Fibroblast of lung (primary cell): ENCODE measurements at regions not wholly inside any gene's neighbourhood (a gene's known extent, or its start where the extent isn't known, plus 50 kb on each side); places are given as distances from the start of the nearest gene placed in this dataset.

Experiments
- DNase-seq, 2 donors: peaks; one replicate each; pipeline versions ENCODE4 v3.0.0 to v3.0.0-alpha.2; 2010; ENCODE audit warnings: low read depth in 2 of 2
- H2AFZ ChIP-seq: 2 replicates; pipeline ENCODE4 v1.5.1; 2012; ENCODE audit warnings: low read length, control low read depth, inconsistent platforms
- H3K27ac ChIP-seq: 2 replicates; pipeline ENCODE4 v1.5.1; 2011; ENCODE audit warnings: low read length, control low read depth; ENCODE audit not compliant: insufficient read depth
- H3K27me3 ChIP-seq: 2 replicates; pipeline ENCODE4 v1.5.1; 2011; ENCODE audit warnings: mild to moderate bottlenecking, low read length; ENCODE audit not compliant: control insufficient read depth, insufficient read depth
- H3K36me3 ChIP-seq: 2 replicates; pipeline ENCODE4 v1.5.1; 2011; ENCODE audit warnings: low read length; ENCODE audit not compliant: control insufficient read depth, insufficient read depth
- H3K4me1 ChIP-seq: 2 replicates; pipeline ENCODE4 v1.5.1; 2011; ENCODE audit warnings: low read length; ENCODE audit not compliant: control insufficient read depth, insufficient read depth; ENCODE audit errors: extremely low read depth
- H3K4me2 ChIP-seq: 2 replicates; pipeline ENCODE4 v1.5.1; 2011; ENCODE audit warnings: low read length, control low read depth; ENCODE audit not compliant: insufficient read depth; ENCODE audit errors: extremely low read depth
- H3K4me3 ChIP-seq, 4 experiments: fragments of 200-600 bp in 1 of 4; sonication (generic) in 1 of 4; replicated peaks in 1 of 4; 2 replicates each; pipeline ENCODE4 v1.5.1; 2011 to 2016; ENCODE audit warnings: low read length in 4 of 4, low read depth in 3 of 4, mild to moderate bottlenecking in 3 of 4, control low read depth in 2 of 4, inconsistent platforms in 1 of 4, mixed read lengths in 1 of 4; ENCODE audit not compliant: insufficient read depth in 1 of 4; ENCODE audit errors: control extremely low read depth in 1 of 4
- H3K79me2 ChIP-seq: 2 replicates; pipeline ENCODE4 v1.5.1; 2012; ENCODE audit warnings: mild to moderate bottlenecking, low read length, inconsistent platforms; ENCODE audit not compliant: control insufficient read depth, insufficient read depth
- H3K9ac ChIP-seq: 2 replicates; pipeline ENCODE4 v1.5.1; 2011; ENCODE audit warnings: mild to moderate bottlenecking, low read length, control low read depth; ENCODE audit not compliant: insufficient read depth
- H3K9me3 ChIP-seq: 2 replicates; pipeline ENCODE4 v1.5.1; 2012; ENCODE audit warnings: low read depth, low read length; ENCODE audit not compliant: control insufficient read depth, insufficient read depth
- H4K20me1 ChIP-seq: 2 replicates; pipeline ENCODE4 v1.5.1; 2011; ENCODE audit warnings: low read length; ENCODE audit not compliant: control insufficient read depth, insufficient read depth; ENCODE audit errors: extremely low read depth
- CTCF ChIP-seq, 2 donors: IDR thresholded peaks in 1 of 2; conservative IDR thresholded peaks in 1 of 2; 1 replicate in 1 of 2; 2 replicates in 1 of 2; pipeline ENCODE4 v1.5.1; 2011 to 2012; ENCODE audit warnings: low read length in 2 of 2, control low read depth in 1 of 2, inconsistent platforms in 1 of 2, low read depth in 1 of 2, mild to moderate bottlenecking in 1 of 2
- EZH2 ChIP-seq: IDR thresholded peaks from 2 replicates; pipeline ENCODE4 v1.5.1; 2012; ENCODE audit warnings: low read length, control low read depth, mild to moderate bottlenecking; ENCODE audit errors: missing control alignments

DNA sequence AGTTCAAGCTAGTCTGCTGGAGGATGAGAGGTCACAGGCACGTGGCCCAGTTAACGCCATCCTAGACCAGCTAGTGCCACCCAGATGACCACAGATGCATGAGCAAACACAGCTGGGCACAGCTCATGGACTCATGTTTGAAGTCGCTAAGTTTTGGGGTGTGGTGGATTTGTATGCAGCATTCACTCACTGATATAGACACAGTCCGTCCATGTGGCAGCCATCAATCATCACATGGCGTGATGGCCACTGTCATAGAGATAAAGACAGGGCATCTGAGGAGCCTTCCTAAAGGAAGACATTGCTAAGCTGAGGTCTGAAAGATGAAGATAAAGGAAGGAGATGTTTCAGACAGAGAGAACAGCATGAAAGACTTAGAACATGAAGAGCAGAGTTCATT, 154.4 kb upstream of the JAG1 start:
- Histone ChIP-seq H3K36me3 (no peaks in the 10 kb centered on the region), H3K9me3 (no peaks in the 10 kb centered on the region), H3K4me1 (no peaks in the 10 kb centered on the region), H3K4me2 (no peak overlapping the region), H3K27me3 (peaks cover 5% of the 10 kb centered on the region), H2AFZ (no peak overlapping the region), H3K79me2 (no peaks in the 10 kb centered on the region), H3K9ac (no peak overlapping the region), H4K20me1 (no peaks in the 10 kb centered on the region), H3K4me3 (no peak overlapping the region), H3K27ac (no peak overlapping the region)
- TF ChIP-seq EZH2 = no peak
- TF ChIP-seq CTCF (conservative IDR thresholded peaks at IDR 0.05 in 1 of 2, IDR thresholded peaks at IDR 0.05 in 1 of 2; ENCODE audit: low read depth in 1 of 2, low read length in 2 of 2) = no peak
- no peak for DNase-seq

GRCh38 chr20:10832141-10832540, 158.3 kb upstream of the JAG1 start:
- Histone ChIP-seq H3K4me3 (no peak overlapping the region), H3K9ac (no peak overlapping the region), H3K9me3 (no peaks in the 10 kb centered on the region), H3K27ac (no peak overlapping the region), H3K27me3 (peaks cover 3% of the 10 kb centered on the region), H3K4me1 (no peaks in the 10 kb centered on the region), H3K79me2 (no peaks in the 10 kb centered on the region), H2AFZ (no peak overlapping the region), H3K4me2 (no peak overlapping the region), H3K36me3 (no peaks in the 10 kb centered on the region), H4K20me1 (no peaks in the 10 kb centered on the region)
- DNase-seq = peak in 1 of 2 donors; percentile 22
- TF ChIP-seq EZH2 (no peak), CTCF (conservative IDR thresholded peaks at IDR 0.05 in 1 of 2, IDR thresholded peaks at IDR 0.05 in 1 of 2; ENCODE audit: low read depth in 1 of 2, low read length in 2 of 2) (no peak)

- no peak overlapping the region for H2AFZ ChIP-seq
- H3K4me2 ChIP-seq = no peak overlapping the region
- no peaks in the 10 kb centered on the region for H3K9me3 ChIP-seq
- H3K4me3 ChIP-seq = no peak overlapping the region
- no peak overlapping the region for H3K9ac ChIP-seq
- no peaks in the 10 kb centered on the region for H3K4me1 ChIP-seq
- peaks cover 5% of the 10 kb centered on the region for H3K27me3 ChIP-seq
- no peak for TF ChIP-seq EZH2
- TF ChIP-seq CTCF (conservative IDR thresholded peaks at IDR 0.05 in 1 of 2, IDR thresholded peaks at IDR 0.05 in 1 of 2; ENCODE audit: low read depth in 1 of 2, low read length in 2 of 2) = no peak
- DNase-seq = peak in 1 of 2 donors; percentile 70
- no peak overlapping the region for H3K27ac ChIP-seq
- H4K20me1 ChIP-seq = no peaks in the 10 kb centered on the region
- no peaks in the 10 kb centered on the region for H3K79me2 ChIP-seq
- no peaks in the 10 kb centered on the region for H3K36me3 ChIP-seq
Measured at GRCh38 chr20:10837901-10838300, 164.1 kb upstream of the JAG1 start.
